Mesodermal cell (in vitro differentiated cells): ENCODE measurements at regions not wholly inside any gene's neighbourhood (a gene's known extent, or its start where the extent isn't known, plus 50 kb on each side); places are given as distances from the start of the nearest gene placed in this dataset.

Experiments
- H3K27ac ChIP-seq: 2 replicates; pipeline ENCODE4 v1.7.0; 2013; ENCODE audit warnings: mild to moderate bottlenecking, low read depth, low read length, moderate library complexity; ENCODE audit not compliant: severe bottlenecking
- H3K36me3 ChIP-seq: 2 replicates; pipeline ENCODE4 v1.7.1; 2013; ENCODE audit warnings: mild to moderate bottlenecking, low read length, moderate library complexity; ENCODE audit not compliant: control insufficient read depth, insufficient read depth
- H3K4me1 ChIP-seq: one replicate; pipeline ENCODE4 v1.7.1; 2013; ENCODE audit warnings: mild to moderate bottlenecking, low read length; ENCODE audit not compliant: insufficient read depth, control insufficient read depth, poor library complexity, severe bottlenecking
- H3K4me3 ChIP-seq: 2 replicates; pipeline ENCODE4 v1.7.0; 2013; ENCODE audit warnings: low read length, control low read depth, mild to moderate bottlenecking; ENCODE audit not compliant: insufficient read depth, poor library complexity, severe bottlenecking; ENCODE audit errors: extremely low read depth
- H3K9me3 ChIP-seq: 2 replicates; pipeline ENCODE4 v1.7.1; 2013; ENCODE audit warnings: mild to moderate bottlenecking, low read length, moderate library complexity; ENCODE audit not compliant: control insufficient read depth
- WGBS, 2 experiments: methylation state at CpG; one replicate each; pipeline ENCODE4 v1.1.5; 2013; ENCODE audit warnings: missing lambda C conversion rate in 2 of 2; ENCODE audit not compliant: insufficient coverage in 2 of 2; 5-methylcytosine and 5-hydroxymethylcytosine counted together

- Histone ChIP-seq H3K4me3 (no peak overlapping the region), H3K27ac (no peak overlapping the region), H3K4me1 (no peaks in the 10 kb centered on the region), H3K36me3 (no peaks in the 10 kb centered on the region), H3K9me3 (no peaks in the 10 kb centered on the region)
These were observed 344.6 kb downstream of the OSTF1 start for GRCh38 chr9:75432888-75433287.

- no peaks in the 10 kb centered on the region for H3K4me1 ChIP-seq
- no peak overlapping the region for H3K27ac ChIP-seq
- WGBS, 2 experiments, result 87% methylated on average over 2 of the region's 2 CpGs; no CpG with 5 or more reads in 1 of the 2 experiments
- no peaks in the 10 kb centered on the region for H3K36me3 ChIP-seq
- H3K9me3 ChIP-seq, result no peaks in the 10 kb centered on the region
- no peak overlapping the region for H3K4me3 ChIP-seq
These were observed 350.4 kb downstream of the OSTF1 start for GRCh38 chr9:75438716-75439115.

GRCh38 chr9:75440914-75441313 lies 352.6 kb downstream of the OSTF1 start:
- Histone ChIP-seq H3K27ac (no peak overlapping the region), H3K36me3 (no peaks in the 10 kb centered on the region), H3K4me1 (no peaks in the 10 kb centered on the region), H3K9me3 (no peaks in the 10 kb centered on the region), H3K4me3 (no peak overlapping the region)
- WGBS, 2 experiments, result 77 to 89% methylated on average over 1 to 3 of the region's 4 CpGs

GRCh38 chr9:75445144-75445543 lies 356.8 kb downstream of the OSTF1 start:
- H3K27ac ChIP-seq, result no peak overlapping the region
- H3K4me3 ChIP-seq, result no peak overlapping the region
- no peaks in the 10 kb centered on the region for H3K9me3 ChIP-seq
- no peaks in the 10 kb centered on the region for H3K4me1 ChIP-seq
- no peaks in the 10 kb centered on the region for H3K36me3 ChIP-seq

- Histone ChIP-seq H3K4me1 (no peaks in the 10 kb centered on the region), H3K36me3 (no peaks in the 10 kb centered on the region), H3K4me3 (no peak overlapping the region), H3K9me3 (no peaks in the 10 kb centered on the region), H3K27ac (no peak overlapping the region)
- 73 to 88% methylated on average over 1 of the region's 1 CpG for WGBS, 2 experiments
These were observed 359.0 kb downstream of the OSTF1 start for GRCh38 chr9:75447281-75447680.

- no peaks in the 10 kb centered on the region for H3K4me1 ChIP-seq
- H3K36me3 ChIP-seq, result no peaks in the 10 kb centered on the region
- H3K27ac ChIP-seq, result peak overlapping the region; percentile 54
- no peak overlapping the region for H3K4me3 ChIP-seq
- no peaks in the 10 kb centered on the region for H3K9me3 ChIP-seq
- WGBS, 2 experiments, result 60 to 67% methylated on average over 1 of the region's 2 CpGs
These were observed 360.0 kb downstream of the OSTF1 start for GRCh38 chr9:75448281-75448680.

- H3K9me3 ChIP-seq, result no peaks in the 10 kb centered on the region
- no peaks in the 10 kb centered on the region for H3K36me3 ChIP-seq
- H3K4me3 ChIP-seq, result no peak overlapping the region
- H3K27ac ChIP-seq, result peak overlapping the region; percentile 54
- no peaks in the 10 kb centered on the region for H3K4me1 ChIP-seq
- 83% methylated on average over 1 of the region's 2 CpGs; no CpG with 5 or more reads in 1 of the 2 experiments for WGBS, 2 experiments
These were observed 360.6 kb downstream of the OSTF1 start for GRCh38 chr9:75448955-75449354.

GRCh38 chr9:75451045-75451444 lies 362.7 kb downstream of the OSTF1 start:
- H3K27ac ChIP-seq, result no peak overlapping the region
- no peaks in the 10 kb centered on the region for H3K4me1 ChIP-seq
- H3K36me3 ChIP-seq, result no peaks in the 10 kb centered on the region
- no peaks in the 10 kb centered on the region for H3K9me3 ChIP-seq
- no peak overlapping the region for H3K4me3 ChIP-seq
- 77 to 83% methylated on average over 3 to 4 of the region's 4 CpGs for WGBS, 2 experiments

- H3K4me3 ChIP-seq, result no peak overlapping the region
- H3K27ac ChIP-seq, result no peak overlapping the region
- H3K9me3 ChIP-seq, result no peaks in the 10 kb centered on the region
- H3K36me3 ChIP-seq, result no peaks in the 10 kb centered on the region
- no peaks in the 10 kb centered on the region for H3K4me1 ChIP-seq
These were observed 363.2 kb downstream of the OSTF1 start for GRCh38 chr9:75451505-75451904.

GRCh38 chr9:75452512-75452911 lies 364.2 kb downstream of the OSTF1 start:
- Histone ChIP-seq H3K36me3 (no peaks in the 10 kb centered on the region), H3K9me3 (no peaks in the 10 kb centered on the region), H3K27ac (no peak overlapping the region), H3K4me1 (no peaks in the 10 kb centered on the region), H3K4me3 (no peak overlapping the region)
- 94 to 100% methylated on average over 2 of the region's 2 CpGs for WGBS, 2 experiments

GRCh38 chr9:75454043-75454442 lies 365.7 kb downstream of the OSTF1 start:
- H3K4me1 ChIP-seq, result no peaks in the 10 kb centered on the region
- no peak overlapping the region for H3K4me3 ChIP-seq
- no peaks in the 10 kb centered on the region for H3K9me3 ChIP-seq
- no peak overlapping the region for H3K27ac ChIP-seq
- 90 to 92% methylated on average over 2 of the region's 2 CpGs for WGBS, 2 experiments
- no peaks in the 10 kb centered on the region for H3K36me3 ChIP-seq

- Histone ChIP-seq H3K9me3 (no peaks in the 10 kb centered on the region), H3K27ac (no peak overlapping the region), H3K4me3 (no peak overlapping the region), H3K4me1 (no peaks in the 10 kb centered on the region), H3K36me3 (no peaks in the 10 kb centered on the region)
- 67% methylated on average over 1 of the region's 2 CpGs; no CpG with 5 or more reads in 1 of the 2 experiments for WGBS, 2 experiments
These were observed 366.6 kb downstream of the OSTF1 start for GRCh38 chr9:75454891-75455290.
